ENCODE measurements at regions not wholly inside any gene's neighbourhood (a gene's known extent, or its start where the extent isn't known, plus 50 kb on each side); places are given as distances from the start of the nearest gene placed in this dataset.

GRCh38 chr13:58235454-58235853, 603.9 kb downstream of the PCDH17 start:
- Mint-ChIP-seq H3K4me3 (ENCODE audit: unreplicated experiment) (no peak overlapping the region), H3K27ac (ENCODE audit: unreplicated experiment) (no peak overlapping the region), H3K4me1 (ENCODE audit: unreplicated experiment) (no peaks in the 10 kb centered on the region), H3K27me3 (ENCODE audit: unreplicated experiment) (no peaks in the 10 kb centered on the region), H3K36me3 (ENCODE audit: low read depth, unreplicated experiment) (no peaks in the 10 kb centered on the region), H3K9me3 (ENCODE audit: unreplicated experiment) (no peaks in the 10 kb centered on the region)
- no peak for TF ChIP-seq CTCF (IDR thresholded peaks at IDR 0.05; ENCODE audit: unreplicated experiment)
- DNase-seq (ENCODE audit: low spot score), result no peak

GRCh38 chr13:58238972-58239773, 607.6 kb downstream of the PCDH17 start:
- no peak for DNase-seq (ENCODE audit: low spot score)
- no peaks in the 10 kb centered on the region for H3K4me1 Mint-ChIP-seq (ENCODE audit: unreplicated experiment)
- no peak overlapping the region for H3K27ac Mint-ChIP-seq (ENCODE audit: unreplicated experiment)
- TF ChIP-seq CTCF (IDR thresholded peaks at IDR 0.05; ENCODE audit: unreplicated experiment), result no peak
- no peaks in the 10 kb centered on the region for H3K27me3 Mint-ChIP-seq (ENCODE audit: unreplicated experiment)
- H3K9me3 Mint-ChIP-seq (ENCODE audit: unreplicated experiment), result no peaks in the 10 kb centered on the region
- no peak overlapping the region for H3K4me3 Mint-ChIP-seq (ENCODE audit: unreplicated experiment)
- no peaks in the 10 kb centered on the region for H3K36me3 Mint-ChIP-seq (ENCODE audit: low read depth, unreplicated experiment)

- Mint-ChIP-seq H3K9me3 (ENCODE audit: unreplicated experiment) (no peaks in the 10 kb centered on the region), H3K4me1 (ENCODE audit: unreplicated experiment) (no peaks in the 10 kb centered on the region), H3K36me3 (ENCODE audit: low read depth, unreplicated experiment) (no peaks in the 10 kb centered on the region), H3K27me3 (ENCODE audit: unreplicated experiment) (no peaks in the 10 kb centered on the region), H3K27ac (ENCODE audit: unreplicated experiment) (no peak overlapping the region), H3K4me3 (ENCODE audit: unreplicated experiment) (no peak overlapping the region)
- DNase-seq (ENCODE audit: low spot score), result no peak
- TF ChIP-seq CTCF (IDR thresholded peaks at IDR 0.05; ENCODE audit: unreplicated experiment), result no peak
Observed at GRCh38 chr13:58239774-58240268, 608.3 kb downstream of the PCDH17 start.

- Mint-ChIP-seq H3K4me3 (ENCODE audit: unreplicated experiment) (no peak overlapping the region), H3K27me3 (ENCODE audit: unreplicated experiment) (no peaks in the 10 kb centered on the region), H3K4me1 (ENCODE audit: unreplicated experiment) (no peaks in the 10 kb centered on the region), H3K36me3 (ENCODE audit: low read depth, unreplicated experiment) (no peaks in the 10 kb centered on the region), H3K9me3 (ENCODE audit: unreplicated experiment) (no peaks in the 10 kb centered on the region), H3K27ac (ENCODE audit: unreplicated experiment) (no peak overlapping the region)
- TF ChIP-seq CTCF (IDR thresholded peaks at IDR 0.05; ENCODE audit: unreplicated experiment), result no peak
- no peak for DNase-seq (ENCODE audit: low spot score)
Observed at GRCh38 chr13:58247080-58247479, 615.5 kb downstream of the PCDH17 start.

GRCh38 chr13:58254943-58255342, 623.4 kb downstream of the PCDH17 start:
- Mint-ChIP-seq H3K36me3 (ENCODE audit: low read depth, unreplicated experiment) (no peaks in the 10 kb centered on the region), H3K9me3 (ENCODE audit: unreplicated experiment) (no peaks in the 10 kb centered on the region), H3K4me1 (ENCODE audit: unreplicated experiment) (no peaks in the 10 kb centered on the region), H3K4me3 (ENCODE audit: unreplicated experiment) (no peak overlapping the region), H3K27ac (ENCODE audit: unreplicated experiment) (no peak overlapping the region), H3K27me3 (ENCODE audit: unreplicated experiment) (peaks cover 2% of the 10 kb centered on the region)
- no peak for TF ChIP-seq CTCF (IDR thresholded peaks at IDR 0.05; ENCODE audit: unreplicated experiment)
- no peak for DNase-seq (ENCODE audit: low spot score)

Data from endothelial cell (in vitro differentiated cells).